GM12872 (cell line): ENCODE measurements at regions not wholly inside any gene's neighbourhood (a gene's known extent, or its start where the extent isn't known, plus 50 kb on each side); places are given as distances from the start of the nearest gene placed in this dataset.

Experiments used
- TF ChIP-seq, protein P1 (sequence below): IDR thresholded peaks from 3 replicates; pipeline ENCODE4 v1.5.1; 2011; ENCODE audit warnings: low read depth, mild to moderate bottlenecking, low read length, moderate library complexity; ENCODE audit not compliant: insufficient read depth

DNA sequence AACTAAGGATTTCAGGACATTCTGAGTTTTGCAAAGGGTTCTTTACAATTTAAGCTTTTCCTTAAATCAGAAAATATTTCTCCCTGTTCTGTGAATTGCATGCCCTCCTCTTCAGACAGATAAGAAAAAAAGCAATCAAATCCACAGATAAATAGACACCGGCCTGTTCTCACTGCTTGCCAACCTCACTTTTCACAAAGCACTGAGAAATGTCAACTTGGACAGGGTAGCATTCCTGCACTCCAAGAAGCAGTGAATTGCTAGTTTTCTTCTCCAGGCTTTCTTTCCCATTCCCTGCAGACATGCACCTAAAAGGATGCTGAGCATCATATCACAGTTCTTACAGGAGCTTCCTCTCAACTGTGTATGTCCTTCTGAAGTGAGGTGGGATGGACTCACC, 226.0 kb downstream of the CHRM3 start:
- TF ChIP-seq, protein P1, sequence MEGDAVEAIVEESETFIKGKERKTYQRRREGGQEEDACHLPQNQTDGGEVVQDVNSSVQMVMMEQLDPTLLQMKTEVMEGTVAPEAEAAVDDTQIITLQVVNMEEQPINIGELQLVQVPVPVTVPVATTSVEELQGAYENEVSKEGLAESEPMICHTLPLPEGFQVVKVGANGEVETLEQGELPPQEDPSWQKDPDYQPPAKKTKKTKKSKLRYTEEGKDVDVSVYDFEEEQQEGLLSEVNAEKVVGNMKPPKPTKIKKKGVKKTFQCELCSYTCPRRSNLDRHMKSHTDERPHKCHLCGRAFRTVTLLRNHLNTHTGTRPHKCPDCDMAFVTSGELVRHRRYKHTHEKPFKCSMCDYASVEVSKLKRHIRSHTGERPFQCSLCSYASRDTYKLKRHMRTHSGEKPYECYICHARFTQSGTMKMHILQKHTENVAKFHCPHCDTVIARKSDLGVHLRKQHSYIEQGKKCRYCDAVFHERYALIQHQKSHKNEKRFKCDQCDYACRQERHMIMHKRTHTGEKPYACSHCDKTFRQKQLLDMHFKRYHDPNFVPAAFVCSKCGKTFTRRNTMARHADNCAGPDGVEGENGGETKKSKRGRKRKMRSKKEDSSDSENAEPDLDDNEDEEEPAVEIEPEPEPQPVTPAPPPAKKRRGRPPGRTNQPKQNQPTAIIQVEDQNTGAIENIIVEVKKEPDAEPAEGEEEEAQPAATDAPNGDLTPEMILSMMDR = no peak

DNA sequence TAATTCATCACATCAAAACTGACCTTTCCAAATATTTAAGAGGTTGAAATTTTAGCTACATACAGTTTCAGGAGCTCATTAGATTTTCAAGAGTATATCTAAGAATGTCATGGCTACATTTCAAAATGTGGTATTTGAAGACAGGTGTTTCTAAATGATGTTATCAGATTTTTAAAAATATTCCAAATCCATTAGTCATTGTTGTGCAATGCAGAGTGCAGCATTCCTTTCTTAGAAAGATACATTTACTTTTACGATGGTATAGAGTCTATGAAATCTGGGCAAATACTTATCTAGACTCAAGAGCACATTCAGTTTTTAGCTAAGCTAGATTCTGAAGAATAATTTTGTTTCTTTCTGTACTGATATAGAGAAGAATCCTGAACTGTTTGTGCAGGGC, 230.3 kb downstream of the CHRM3 start:
- TF ChIP-seq, protein P1 = no peak

DNA sequence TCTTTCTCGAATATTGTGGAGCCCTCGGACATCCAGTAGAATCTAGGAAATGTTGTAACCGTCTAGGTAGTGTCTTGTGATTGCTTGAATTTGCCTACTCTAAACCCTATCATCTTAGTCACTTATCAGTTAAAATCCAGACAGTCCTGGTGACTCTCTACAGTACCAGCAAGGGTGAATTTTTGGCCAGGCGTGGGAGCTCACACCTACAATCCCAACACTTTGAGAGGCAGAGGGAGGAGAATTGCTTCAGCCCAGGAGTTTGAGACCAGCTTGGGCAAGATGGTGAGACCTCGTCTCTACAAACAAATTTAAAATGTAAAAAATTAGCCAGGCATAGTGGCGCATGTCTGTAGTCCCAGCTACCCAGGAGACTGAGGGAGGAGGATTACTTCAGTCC, 230.9 kb downstream of the CHRM3 start:
- TF ChIP-seq, protein P1 = no peak

DNA sequence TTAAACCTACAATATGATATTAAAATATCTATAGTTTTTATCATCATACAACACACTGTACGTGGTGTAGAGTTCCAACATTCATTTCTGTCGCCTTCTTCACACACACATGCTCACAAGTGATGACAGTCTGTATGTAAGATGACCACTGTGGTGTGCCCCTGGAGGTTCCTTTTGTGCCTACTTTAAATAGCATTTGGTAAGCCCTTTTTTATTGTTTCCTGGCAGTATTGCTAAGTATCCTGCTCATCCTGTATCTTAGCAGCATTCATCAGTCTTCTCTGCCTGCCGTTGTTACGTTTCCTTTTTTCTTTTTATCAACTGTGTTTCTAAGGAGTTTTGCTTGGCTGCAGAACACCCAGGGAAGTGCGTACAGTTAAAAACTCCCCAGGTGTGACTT, 231.4 kb downstream of the CHRM3 start:
- TF ChIP-seq, protein P1 = no peak

DNA sequence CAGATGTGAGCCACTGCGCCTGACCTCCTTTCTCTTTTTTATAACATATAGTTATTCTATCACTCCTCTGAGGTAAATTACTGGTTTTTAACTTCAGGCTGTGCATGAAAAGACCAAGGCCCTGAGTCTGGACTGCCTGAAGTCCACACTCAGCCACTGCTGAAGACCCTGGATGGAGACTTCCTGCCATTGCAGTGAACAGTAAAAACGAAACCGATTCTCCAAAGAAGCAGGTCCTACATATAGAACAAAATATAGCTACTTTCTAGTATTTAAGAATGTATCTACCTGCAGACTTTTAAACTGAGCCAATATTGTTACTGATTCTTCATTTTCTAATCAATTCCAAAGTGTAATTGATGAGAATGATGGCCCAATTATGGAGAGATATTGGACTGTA, 232.8 kb downstream of the CHRM3 start:
- TF ChIP-seq, protein P1 = no peak

DNA sequence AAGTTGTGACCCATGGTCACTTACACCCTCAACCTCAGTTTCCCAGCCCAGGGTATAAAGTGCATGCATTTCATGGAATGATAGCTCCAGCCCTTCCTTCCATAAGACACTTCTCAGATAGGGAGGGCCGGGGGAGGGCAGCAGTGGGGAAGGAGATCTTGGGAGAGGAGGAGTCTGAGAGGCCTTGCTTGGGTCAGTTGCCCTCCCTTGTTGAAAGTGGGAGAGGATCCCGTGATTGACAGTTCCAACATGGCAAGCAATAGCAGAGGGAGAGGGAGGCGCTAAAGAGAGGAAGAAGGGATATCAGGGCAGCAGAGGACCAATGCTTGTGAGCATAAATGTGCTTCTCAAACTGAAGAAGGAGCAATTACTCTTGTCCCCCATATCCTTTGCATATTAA, 244.4 kb downstream of the CHRM3 start:
- TF ChIP-seq, protein P1 = no peak

DNA sequence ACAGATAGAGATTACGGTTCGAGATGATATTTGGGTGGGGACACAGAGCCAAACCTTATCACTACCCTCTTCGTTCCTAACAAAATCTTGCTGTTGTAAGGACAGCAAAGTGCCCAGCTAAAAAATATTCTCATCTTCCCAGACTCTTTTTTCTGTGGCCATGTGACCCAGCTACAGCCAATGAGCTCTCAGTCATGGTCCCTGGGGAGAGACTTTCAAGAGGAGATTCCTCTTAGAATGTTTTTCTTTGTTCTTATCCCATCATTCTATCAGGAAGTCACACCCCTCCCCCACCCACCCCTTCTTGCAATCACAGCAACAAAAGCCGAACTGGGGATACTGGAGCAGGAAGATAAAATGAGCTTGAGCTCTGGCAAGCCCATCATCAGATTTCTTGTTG, 247.1 kb downstream of the CHRM3 start:
- TF ChIP-seq, protein P1 = no peak

DNA sequence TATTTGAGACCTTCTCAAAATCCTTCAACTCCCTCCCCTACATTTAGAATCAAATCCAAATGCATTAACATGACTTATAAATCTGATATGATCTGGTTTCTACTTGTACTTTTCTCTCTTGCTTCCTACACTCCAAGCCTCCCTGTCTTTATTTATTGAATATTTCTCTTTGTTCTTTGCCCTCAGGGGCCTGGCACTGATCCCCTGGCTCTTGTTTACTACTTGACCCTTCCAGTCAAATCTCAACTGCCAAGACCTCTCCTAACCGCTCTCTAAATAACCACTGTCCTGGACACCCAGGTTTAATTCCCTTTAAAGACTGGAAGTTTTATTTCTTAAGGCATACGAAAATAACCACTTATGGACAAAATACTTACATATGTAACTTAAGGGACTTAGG, 248.9 kb downstream of the CHRM3 start:
- TF ChIP-seq, protein P1 = no peak
